ENCODE measurements at regions not wholly inside any gene's neighbourhood (a gene's known extent, or its start where the extent isn't known, plus 50 kb on each side); places are given as distances from the start of the nearest gene placed in this dataset.
"Not testable (repeated sequence)": the region's sequence is repeated elsewhere in the genome, so short reads cannot be mapped to it uniquely, and the experiment has no call there.

DNA sequence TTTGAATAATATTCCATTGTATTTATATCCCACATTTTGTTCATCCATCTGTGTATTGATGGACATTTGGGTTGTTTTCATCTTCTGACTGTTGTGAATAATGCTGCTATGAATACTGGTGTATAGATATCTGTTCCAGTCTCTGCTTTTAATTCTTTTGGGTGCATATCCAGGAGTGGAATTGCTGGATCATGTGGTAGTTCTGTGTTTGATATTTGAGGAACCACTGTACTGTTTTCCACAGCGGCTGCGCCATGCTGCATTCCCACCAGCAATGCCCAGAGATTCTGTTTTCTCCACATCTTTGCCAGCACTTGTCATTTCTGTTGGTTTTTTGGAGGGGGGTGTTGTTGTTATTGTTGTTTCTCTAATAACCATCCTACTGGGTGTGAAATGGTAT is 131.6 kb upstream of the KIF26B start:
- no peak for DNase-seq

DNA sequence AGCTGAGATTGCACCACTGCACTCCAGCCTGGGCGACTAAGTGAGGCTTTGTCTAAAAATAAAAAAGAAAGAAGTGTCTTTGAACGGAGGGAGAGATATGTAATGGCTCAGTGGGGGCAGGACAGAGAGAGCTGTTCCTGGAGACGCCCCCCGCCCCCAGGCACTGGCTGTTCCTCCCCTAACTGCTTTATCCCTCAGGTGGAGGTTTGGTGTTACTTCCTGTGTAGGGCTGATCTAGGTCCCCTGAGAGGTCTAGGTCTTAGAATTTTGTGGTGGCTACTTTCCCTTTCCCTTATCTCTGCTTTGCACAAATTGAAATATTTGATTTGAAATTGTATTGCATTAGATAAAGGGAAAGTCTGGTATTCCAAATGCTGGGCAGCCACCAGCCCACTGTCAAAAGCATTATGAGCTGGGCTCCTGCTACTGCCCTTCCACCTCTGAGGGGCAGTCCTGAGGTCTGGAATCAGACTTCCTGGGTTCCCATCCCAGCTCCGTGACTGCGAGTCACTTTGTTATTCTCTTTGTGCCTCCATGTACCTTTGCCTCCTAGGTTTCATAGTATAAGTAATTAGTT is 134.8 kb upstream of the KIF26B start:
- DNase-seq: no peak

DNA sequence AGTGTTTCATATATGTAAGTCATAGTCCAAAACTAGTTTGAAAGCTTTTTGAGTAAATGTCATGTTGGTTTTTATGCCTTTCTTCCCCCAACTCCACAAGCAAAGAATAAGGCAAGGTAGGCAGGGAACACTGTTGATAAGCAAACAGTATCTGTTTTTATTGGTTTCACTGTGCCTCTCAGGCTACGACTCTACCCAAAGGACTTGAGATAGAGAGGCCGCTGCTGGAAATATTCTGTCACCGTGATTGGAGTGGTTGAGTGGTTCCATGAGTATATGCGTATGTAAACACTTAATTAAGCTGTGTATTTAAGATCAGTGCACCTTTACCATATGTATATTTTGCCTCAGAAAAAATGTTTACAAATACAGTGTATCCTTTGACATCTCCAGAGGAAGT is 138.1 kb upstream of the KIF26B start:
- no peak for DNase-seq

DNA sequence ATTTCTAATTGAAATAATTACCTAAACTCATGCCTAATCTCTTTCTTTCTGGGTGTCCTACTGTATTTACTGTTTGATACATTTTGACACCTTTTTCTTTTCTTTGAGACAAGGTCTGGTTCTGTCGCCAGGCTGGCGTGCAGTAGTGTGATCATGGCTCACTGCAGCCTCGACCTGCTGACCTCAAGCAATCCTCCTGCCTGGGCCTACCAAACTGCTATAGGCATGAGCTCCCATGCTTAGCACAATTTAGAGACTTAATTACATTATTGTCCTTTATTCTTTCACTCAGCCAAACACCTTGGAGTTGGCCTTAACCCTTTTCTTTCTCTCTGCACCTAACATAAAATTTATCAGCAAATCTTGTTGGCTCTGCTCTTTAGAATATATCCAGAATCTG is 139.8 kb upstream of the KIF26B start:
- no peak for DNase-seq

DNA sequence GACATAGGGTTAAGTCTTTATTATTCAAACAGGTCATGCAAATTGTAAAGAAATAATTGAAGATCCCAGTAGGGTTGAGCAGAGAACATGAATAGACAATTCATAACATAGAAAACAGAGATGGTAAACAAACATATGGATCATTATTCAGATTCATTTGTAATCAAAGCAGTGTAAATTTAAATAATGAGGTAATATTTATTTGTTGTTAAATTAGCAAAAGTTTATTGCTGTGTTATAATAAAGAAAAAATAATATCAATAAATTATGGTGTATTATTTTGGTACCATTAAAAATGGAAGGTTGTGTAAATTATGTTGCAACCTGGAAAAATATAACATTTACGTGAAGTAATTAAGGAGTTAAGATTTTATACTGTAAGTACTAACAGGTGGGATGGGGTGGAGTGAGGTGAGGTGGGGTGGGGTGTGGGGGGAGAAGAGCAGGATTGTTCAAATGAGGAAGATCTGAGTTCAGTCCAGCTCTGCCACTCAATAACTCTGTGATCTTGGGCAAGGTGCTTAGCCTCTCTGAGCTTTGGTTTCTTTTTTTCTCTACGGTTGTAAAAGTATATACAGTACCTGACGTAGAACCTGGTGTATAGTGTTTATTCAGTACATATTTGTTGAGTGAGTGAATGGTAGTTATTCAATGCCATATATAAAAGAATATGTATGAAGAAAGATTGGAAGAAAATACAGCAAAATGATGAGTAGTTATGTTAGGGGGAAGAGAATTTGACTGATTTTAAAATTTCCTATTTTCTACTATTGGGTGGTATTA is 140.3 kb upstream of the KIF26B start:
- no peak for DNase-seq

DNA sequence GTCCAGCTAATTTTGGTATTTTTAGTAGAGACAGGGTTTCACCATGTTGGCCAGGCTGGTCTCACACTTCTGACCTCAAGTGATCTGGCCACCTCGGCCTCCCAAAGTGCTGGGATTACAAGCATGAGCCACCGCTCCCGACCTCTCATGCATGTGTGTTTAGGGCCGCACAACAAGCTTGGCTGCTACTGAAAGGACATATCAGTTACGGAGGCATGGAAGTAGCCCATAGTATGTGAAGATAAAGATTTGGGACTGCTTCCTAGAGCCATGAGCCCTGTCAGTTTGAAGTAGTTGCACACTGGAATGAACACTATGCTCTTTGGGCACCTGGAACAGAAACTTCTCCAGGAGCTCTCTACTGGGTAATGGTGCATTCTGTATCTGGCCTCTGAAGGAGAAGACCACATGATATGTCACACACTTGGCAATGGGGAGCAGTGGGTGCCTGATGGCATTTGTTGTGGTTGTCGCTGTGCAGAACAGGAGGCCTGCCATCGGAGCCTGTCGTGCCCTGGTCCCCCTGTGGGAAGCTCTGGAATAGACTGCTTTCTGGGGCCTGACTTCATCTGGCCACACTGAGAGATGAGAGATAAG is 144.7 kb upstream of the KIF26B start:
- DNase-seq: no peak

DNA sequence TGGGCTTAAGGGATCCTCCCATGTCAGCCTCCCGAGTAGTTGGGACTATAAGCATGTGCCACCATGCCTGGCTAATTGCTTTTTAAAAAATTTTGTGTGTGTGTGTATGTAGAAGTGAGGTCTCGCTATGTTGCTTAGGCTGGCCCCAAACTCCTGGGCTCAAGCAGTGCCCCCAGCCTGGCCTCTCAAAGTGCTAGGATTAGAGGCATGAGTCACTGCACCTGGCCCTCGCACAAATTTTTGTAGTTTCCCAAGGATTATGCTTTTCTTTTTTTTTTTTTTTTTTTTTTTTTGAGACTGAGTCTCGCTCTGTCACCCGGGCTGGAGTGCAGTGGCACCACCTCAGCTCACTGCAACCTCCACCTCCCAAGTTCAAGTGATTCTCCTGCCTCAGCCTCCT is 144.4 kb upstream of the HNRNPU start:
- no peak for DNase-seq

DNA sequence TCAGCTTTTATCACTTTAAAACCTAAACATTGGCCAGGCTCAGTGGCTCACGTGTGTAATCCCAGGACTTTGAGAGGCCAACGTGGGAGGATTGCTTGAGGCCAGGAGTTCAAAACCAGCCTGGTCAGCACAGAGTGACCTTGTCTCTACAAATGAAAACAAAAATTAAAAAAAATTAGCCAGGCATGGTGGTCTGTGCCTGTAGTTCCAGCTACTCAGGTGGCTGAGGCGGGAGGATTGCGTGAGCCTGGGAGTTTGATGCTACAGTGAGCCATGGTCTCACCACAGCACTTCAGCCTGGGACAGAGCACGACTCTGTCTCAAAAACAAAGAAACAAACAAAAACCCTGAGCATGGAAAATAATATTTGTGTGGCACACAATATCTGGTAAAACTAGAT is 143.5 kb upstream of the HNRNPU start:
- no peak for DNase-seq

DNA sequence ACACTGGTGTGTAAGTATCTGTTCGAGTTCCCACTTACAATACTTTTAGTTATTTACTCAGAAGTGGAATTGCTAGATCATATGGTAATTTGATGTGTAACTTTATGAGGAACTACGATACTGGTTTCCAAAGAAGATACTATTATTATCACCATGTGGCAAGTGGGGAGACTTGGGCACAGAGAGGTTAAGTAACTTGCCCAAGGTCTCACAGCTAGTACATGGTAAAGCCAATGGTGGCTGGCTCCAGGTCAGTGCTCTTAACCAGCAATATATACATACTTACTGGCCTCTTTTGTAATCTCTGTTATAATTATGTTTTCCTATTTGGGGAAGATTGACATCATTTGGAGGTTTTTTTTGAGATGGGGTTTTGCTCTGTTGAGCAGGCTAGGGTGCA is 138.9 kb upstream of the HNRNPU start:
- no peak for DNase-seq

DNA sequence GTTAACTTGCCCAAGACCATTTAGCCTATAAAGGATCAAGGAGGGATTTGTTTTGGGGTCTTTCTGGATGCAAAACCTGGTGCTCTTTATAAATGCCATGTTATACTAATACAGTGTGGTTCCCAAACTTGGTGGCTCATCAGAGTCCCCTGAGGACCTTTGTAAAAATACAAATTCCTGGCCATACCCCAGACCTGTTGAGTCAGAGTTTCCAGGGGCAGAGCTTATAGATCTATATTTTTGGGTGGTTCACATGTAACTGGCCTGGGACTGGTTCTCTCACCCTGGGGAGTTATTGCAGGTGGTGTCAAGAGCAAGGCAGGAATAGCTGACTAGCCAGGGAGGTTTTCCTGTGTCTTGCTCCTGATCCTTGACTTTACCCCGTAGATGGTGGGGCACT is 136.9 kb upstream of the HNRNPU start:
- no peak for DNase-seq

DNA sequence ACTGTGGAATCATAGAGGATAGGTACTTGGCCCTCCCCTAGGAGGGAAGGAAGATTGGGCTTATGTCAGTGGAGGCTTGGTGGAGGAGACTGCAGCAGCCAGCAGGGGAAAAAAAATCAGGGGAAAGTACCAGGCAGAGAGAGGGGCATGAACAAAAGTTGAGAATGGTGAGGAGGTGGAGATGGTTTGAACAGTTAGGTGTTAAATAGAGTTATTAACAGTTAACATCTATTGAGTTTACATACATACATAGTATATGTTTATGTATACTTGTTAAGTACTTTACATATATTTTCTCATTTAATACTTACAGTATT is 136.5 kb upstream of the HNRNPU start:
- no peak for DNase-seq

DNA sequence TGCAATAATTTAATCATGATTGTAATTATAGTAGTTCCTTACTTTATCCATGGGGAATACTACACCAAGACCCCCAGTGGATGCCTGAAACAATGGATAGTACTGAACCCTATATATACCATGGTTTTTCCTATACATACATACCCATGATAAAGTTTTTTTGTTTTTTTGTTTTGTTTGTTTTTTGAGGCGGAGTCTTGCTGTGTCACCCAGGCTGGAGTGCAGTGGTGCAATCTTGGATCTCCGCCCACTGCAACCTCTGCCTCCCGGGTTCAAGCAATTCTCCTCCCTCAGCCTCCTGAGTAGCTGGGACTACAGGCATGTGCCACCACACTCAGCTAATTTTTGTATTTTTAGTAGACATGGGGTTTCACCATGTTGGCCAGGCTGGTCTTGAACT is 135.3 kb upstream of the HNRNPU start:
- not testable (repeated sequence) for DNase-seq

DNA sequence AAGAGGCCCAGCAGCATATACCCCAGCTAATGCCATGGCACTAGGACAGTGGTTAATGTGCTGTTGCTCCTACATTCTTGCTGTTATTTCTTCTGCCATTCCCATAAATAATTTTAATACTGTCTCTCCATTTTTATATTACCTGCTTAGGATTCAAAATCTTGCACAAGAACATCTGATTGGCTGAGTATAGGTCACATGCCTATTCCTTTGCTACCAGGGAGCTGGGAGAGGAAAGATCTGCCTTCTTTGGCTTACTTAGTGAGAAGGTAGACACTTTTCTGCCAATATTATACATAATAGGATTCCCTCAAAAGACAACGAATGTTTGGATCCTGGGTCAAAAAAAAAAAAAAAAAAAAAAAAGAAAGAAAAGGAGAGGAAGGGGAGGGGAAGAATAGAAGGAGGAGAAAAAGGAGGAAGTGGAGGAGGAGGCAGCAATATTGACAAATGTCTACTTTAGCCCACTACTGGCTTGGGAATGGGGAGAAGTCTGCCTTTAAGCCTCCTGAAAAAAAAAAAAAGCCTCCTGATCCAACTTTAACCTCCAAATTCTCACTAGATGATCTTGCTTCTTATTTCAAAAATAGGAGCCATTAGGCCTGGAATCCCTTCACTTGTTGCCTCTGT is 134.5 kb upstream of the HNRNPU start:
- no peak for DNase-seq

DNA sequence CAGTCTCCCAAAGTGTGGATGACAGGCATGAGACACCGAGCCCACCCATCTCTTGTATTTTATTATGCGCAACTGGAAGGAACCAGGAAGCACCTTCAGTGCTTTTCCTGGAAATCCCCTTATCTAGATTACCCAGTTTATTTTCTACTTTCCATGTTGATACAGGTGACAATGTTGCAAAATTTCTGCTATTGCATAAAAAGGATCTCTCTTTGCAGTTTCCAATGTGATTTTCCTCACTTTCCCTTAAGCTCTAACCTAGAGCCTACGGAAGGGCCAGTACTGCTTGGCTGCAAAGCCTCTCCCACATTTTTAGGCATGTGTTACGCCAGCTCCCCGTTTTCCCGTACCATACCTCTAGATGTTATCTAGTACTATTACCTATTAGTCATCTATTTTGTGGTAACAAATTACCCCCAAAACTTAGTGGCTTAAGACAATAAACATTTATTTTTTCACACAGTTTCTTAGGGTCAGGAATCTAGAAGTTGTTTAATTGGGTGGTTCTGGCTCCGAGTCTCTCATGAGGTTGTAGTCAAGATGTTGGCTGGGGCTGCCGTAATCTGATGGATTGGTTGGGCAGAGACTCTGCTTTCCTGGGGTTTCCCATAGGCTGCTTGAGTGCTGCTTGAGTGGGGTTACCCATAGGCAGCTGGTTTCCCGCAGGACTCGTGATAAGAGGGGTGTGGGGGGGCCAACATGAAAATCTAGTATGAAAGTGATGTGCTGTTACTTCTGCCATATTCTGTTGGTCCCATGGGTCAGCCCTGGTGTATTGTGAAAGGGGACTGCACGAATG is 131.5 kb upstream of the HNRNPU start:
- DNase-seq: no peak

DNA sequence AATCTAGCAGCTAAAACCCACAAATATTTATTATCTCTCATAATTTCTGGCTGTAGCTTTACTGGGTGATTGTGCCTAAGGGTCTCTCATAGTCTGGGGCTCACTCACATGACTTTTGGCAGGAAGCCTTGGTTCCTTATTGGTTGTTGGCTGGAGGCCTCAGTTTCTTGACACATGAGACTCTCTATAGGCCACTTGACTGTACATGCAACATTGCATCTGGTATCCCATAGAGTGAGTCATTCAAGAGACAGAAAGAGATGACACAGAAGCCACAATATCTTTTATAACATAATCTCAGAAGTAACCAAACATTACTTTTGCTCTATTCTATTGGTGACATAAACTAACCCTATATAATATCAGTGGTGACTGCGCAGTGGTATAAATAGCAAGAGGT is 128.5 kb upstream of the HNRNPU start:
- DNase-seq: no peak

DNA sequence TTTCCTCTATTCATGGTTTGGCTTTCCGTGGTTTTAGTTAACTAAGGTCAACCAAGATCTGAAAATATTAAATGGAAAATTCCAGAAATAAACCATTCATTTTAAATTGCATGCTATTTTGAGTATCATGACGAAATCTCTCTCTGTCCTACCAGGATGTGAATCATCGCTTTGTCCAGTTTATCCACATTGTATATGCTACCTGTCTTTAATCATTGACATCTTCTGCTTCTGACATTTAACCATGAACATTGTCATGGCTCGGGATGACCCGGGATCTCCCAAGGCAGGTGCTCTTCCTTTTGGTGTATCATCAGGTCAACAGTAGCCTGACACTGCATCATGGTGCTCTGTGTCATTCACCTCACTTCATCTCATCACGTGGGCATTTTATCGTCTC is 125.5 kb upstream of the HNRNPU start:
- no peak for DNase-seq

DNA sequence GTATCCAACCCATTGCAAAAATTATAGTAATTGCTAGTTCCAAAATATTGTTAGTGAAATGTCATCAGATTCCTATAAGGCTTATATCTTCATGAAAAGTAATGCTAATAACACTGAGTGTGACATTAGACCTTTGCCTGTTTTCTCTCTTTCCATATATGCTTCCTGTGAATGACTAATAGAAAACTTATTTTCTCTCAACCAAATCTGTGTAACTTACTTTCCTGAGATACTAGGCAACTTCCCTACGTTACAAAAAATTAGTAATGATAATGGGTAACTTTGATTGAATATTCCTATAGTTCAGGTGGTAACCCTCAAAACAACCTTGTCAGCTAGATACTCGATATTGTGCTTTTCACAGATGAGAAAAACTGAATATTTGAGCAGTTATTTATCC is 124.2 kb upstream of the HNRNPU start:
- DNase-seq: no peak

DNA sequence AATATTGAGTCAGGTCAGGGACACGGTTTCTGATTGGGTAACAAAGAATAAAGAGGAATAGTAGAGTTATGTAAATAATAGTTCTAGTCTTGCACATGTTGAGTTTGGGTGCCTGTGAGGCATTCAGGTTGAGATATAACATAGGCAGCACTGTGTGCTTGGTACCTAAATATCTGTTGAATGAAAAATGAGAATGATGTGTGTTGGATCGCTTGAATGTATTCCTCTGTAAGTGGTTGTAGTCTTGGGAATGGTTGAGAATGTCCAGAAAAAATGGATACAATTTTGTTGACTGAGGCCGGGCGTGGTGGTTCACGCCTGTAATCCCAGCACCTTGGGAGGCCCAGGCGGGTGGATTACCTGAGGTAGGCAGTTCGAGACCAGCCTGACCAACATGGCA is 116.3 kb upstream of the HNRNPU start:
- DNase-seq: no peak

DNA sequence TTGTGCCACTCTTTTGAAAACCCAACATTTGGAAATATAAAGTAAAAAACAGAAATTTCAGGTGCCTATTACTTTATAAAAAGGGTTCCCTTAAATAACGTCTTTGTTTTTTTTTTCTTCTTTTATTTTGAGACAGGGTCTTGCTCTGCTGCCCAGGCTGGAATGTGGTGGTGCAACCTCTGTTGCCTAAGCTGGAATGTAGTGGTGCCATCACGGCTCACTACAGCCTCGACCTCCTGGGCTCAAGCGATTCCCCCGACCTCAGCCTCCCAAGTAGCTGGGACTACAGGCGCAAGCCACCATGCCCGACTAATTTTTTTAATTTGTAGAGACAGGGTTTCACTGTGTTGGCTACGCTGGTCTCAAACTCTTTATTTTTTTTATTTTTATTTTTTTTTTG is 110.2 kb upstream of the HNRNPU start:
- no peak for DNase-seq

DNA sequence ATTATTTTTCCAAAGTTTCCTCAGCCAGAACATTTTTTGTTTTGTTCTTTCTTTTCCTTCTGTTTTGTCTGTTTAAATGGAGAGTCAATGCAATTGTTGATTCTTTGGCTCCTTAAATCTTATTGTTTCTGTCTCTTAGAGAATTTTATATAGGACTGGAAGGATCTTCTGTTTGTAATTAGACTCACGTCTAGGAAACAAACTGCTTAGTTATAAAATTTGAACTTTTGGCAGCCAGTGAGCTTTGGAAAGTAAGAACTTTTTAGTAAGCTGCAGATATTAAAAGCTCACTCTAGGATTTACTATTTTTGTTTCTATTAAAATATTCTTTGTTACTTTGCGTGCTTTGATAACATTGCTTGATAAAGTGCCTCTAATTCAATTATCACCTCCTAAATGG is 109.8 kb upstream of the HNRNPU start:
- DNase-seq: no peak

DNA sequence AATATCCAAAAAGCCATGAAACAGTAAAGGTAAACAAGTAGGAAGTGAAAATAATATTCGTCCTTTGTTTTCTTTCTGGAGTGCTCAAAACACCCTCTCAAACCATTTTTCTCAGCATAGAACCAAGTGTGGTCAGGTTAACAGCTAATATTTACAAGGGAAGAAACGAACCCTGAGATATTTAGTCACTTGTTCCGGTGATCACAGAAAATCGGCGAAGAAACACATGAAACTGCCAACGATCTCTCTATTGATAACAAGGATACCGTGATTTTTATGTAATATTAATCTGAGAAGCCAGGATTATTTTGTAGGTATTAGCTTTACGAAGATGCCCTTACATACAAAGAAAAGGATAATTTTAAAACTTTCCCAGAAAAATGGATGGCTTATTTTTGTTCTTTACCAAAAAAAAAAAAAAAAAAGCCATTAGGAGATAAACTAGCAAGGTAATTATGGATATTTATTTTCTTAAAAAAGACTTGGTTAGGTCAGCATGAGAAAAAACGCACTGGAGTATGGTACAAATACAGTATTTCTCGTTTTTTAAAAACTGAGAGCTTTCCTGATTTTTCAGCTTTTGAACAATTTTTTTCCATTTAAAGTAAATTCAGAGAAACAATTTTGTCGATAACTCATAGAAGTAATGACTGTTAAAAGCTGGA is 107.3 kb upstream of the HNRNPU start:
- DNase-seq: no peak

DNA sequence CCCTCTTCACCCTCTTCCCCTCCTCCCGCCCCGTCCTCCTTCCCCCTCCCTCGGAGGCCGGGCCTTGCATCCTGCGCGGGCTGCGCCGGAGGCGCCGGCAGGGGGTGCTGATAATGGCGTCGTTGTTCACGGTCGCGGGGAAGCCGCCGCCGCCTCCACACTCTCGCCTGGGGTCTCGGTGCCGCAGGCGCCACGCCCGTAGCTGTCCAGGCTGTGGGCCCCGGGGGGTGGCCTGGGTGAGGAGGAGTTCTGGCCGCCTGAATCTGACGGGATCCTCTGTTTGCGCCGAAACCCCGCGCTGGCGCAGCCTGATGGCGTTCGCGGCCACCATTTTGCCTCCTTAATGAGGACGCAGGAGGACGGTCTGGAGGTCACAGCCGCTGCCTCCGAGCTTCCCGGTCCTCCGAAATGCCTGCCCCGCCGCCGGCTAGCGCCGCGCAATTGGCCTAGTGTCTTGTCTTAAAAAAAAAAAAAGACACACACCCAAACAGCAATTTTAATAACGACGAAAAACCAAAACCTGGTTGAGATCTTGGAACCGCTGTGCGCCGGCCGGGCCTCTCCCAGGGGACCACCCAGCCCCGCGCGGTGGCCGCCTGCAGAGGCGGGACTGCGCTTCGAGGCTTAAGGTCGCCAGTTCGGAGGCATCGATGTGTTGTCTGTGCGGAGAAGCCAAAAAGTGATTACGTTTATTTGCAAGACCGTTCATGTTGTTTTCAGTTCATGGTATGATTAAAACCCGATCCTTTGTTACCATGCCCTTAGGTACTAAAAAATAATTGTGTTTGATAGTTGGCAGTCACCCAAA is 106.6 kb upstream of the HNRNPU start:
- peak; percentile 100 for DNase-seq
